HFF-Myc (cell line): ENCODE measurements at regions not wholly inside any gene's neighbourhood (a gene's known extent, or its start where the extent isn't known, plus 50 kb on each side); places are given as distances from the start of the nearest gene placed in this dataset.

Experiments
- DNase-seq: peaks from one replicate; pipeline ENCODE4 v3.0.0-alpha.2; 2011; ENCODE audit warnings: low read depth; ENCODE audit errors: extremely low read depth
- H3K4me3 ChIP-seq: replicated peaks from 2 replicates; pipeline ENCODE4 v1.5.1; 2011; ENCODE audit warnings: low read depth, mild to moderate bottlenecking, control low read depth, low read length
- CTCF ChIP-seq: IDR thresholded peaks from 2 replicates; pipeline ENCODE4 v1.5.1; 2012; ENCODE audit warnings: mild to moderate bottlenecking, low read depth, low read length, control low read depth; ENCODE audit errors: missing control alignments

- H3K4me3 ChIP-seq = no peak overlapping the region
- TF ChIP-seq CTCF = no peak
- DNase-seq = no peak
Measured at GRCh38 chr14:94679106-94679810, 67.1 kb downstream of the SERPINA3 start.

- no peak overlapping the region for H3K4me3 ChIP-seq
- no peak for DNase-seq
- TF ChIP-seq CTCF = no peak
Measured at GRCh38 chr14:94677747-94678146, 65.6 kb downstream of the SERPINA3 start.

- H3K4me3 ChIP-seq = no peak overlapping the region
- DNase-seq = no peak
- TF ChIP-seq CTCF = no peak
Measured at GRCh38 chr14:94677213-94677612, 65.0 kb downstream of the SERPINA3 start.

- no peak overlapping the region for H3K4me3 ChIP-seq
- no peak for DNase-seq
- TF ChIP-seq CTCF = no peak
Measured at GRCh38 chr14:94676495-94677185, 64.4 kb downstream of the SERPINA3 start.

GRCh38 chr14:94675036-94675435 is 62.8 kb downstream of the SERPINA3 start:
- H3K4me3 ChIP-seq = no peak overlapping the region
- no peak for TF ChIP-seq CTCF
- no peak for DNase-seq

- no peak for DNase-seq
- TF ChIP-seq CTCF = no peak
- H3K4me3 ChIP-seq = no peak overlapping the region
Measured at GRCh38 chr14:94673781-94674231, 61.6 kb downstream of the SERPINA3 start.
